Fibroblast of skin of abdomen (primary cell): ENCODE measurements at regions not wholly inside any gene's neighbourhood (a gene's known extent, or its start where the extent isn't known, plus 50 kb on each side); places are given as distances from the start of the nearest gene placed in this dataset.

Experiments used
- DNase-seq: peaks from one replicate; pipeline ENCODE4 v3.0.0-alpha.2; 2013

GRCh38 chr22:42330170-42330569, 59.7 kb upstream of the TCF20 start:
- DNase-seq: no peak

- no peak for DNase-seq
Measured at GRCh38 chr22:42329504-42329903, 59.1 kb upstream of the TCF20 start.

GRCh38 chr22:42328784-42329145, 58.3 kb upstream of the TCF20 start:
- no peak for DNase-seq

GRCh38 chr22:42328130-42328783, 57.8 kb upstream of the TCF20 start:
- DNase-seq: no peak

- no peak for DNase-seq
Measured at GRCh38 chr22:42327462-42328129, 57.1 kb upstream of the TCF20 start.

GRCh38 chr22:42326801-42327200, 56.3 kb upstream of the TCF20 start:
- peak; percentile 19 for DNase-seq

GRCh38 chr22:42326301-42326700, 55.8 kb upstream of the TCF20 start:
- no peak for DNase-seq

GRCh38 chr22:42324990-42325710, 54.7 kb upstream of the TCF20 start:
- no peak for DNase-seq

GRCh38 chr22:42324566-42324965, 54.1 kb upstream of the TCF20 start:
- DNase-seq: no peak

GRCh38 chr22:42323971-42324370, 53.5 kb upstream of the TCF20 start:
- no peak for DNase-seq

- no peak for DNase-seq
Measured at GRCh38 chr22:42322562-42322926, 52.1 kb upstream of the TCF20 start.

- no peak for DNase-seq
Measured at GRCh38 chr22:42321908-42322561, 51.6 kb upstream of the TCF20 start.

GRCh38 chr22:42320443-42321416, 50.3 kb upstream of the TCF20 start:
- DNase-seq: no peak
